ENCODE measurements at regions not wholly inside any gene's neighbourhood (a gene's known extent, or its start where the extent isn't known, plus 50 kb on each side); places are given as distances from the start of the nearest gene placed in this dataset.

DNA sequence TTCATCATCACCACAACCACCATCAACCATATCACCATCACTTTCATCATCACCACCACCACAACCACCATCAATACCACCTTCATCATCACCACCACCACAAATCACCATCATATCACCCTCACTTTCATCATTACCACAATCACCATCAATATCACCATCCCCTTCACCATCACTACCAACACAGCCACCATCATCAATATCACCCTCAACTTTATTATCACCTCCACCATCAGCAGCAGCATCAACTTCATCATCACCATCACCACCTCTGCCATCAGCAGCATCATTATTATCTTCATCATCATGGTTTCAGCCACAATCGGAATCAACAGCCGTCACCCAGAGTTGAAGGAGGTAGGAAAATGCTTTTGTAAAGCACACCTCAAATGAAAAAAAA is 225.7 kb upstream of the SULF2 start:
- peaks cover 18% of the 10 kb centered on the region for H3K9me3 Mint-ChIP-seq
- H3K27me3 Mint-ChIP-seq (ENCODE audit: low read depth), result peaks cover 26% of the 10 kb centered on the region
- no peaks in the 10 kb centered on the region for H3K36me3 Mint-ChIP-seq (ENCODE audit: insufficient read depth)
- peaks cover 1% of the 10 kb centered on the region for H3K4me1 Mint-ChIP-seq (ENCODE audit: low read depth)
- DNase-seq (no peak), ATAC-seq (no peak)
- no peak overlapping the region for H3K4me3 Mint-ChIP-seq

DNA sequence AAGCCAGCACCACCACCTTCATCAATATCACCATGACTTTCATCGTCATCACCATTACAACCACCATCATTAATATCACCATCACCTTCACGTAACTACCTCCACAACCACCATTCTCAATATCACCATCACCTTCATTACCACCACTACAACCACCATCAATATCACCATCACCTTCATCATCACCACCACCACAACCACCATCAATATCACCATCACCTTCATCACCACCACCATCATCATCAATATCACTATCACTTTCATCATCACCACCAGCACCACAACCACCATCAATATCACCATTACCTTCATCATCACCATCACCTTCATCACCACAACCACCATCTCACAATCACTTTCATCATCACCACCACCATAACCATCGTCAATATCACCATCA is 225.3 kb upstream of the SULF2 start:
- peaks cover 18% of the 10 kb centered on the region for H3K9me3 Mint-ChIP-seq
- no peak for ATAC-seq
- DNase-seq, result no peak
- no peaks in the 10 kb centered on the region for H3K36me3 Mint-ChIP-seq (ENCODE audit: insufficient read depth)
- no peak overlapping the region for H3K4me3 Mint-ChIP-seq
- H3K4me1 Mint-ChIP-seq (ENCODE audit: low read depth), result peaks cover 1% of the 10 kb centered on the region
- H3K27me3 Mint-ChIP-seq (ENCODE audit: low read depth), result peaks cover 23% of the 10 kb centered on the region

DNA sequence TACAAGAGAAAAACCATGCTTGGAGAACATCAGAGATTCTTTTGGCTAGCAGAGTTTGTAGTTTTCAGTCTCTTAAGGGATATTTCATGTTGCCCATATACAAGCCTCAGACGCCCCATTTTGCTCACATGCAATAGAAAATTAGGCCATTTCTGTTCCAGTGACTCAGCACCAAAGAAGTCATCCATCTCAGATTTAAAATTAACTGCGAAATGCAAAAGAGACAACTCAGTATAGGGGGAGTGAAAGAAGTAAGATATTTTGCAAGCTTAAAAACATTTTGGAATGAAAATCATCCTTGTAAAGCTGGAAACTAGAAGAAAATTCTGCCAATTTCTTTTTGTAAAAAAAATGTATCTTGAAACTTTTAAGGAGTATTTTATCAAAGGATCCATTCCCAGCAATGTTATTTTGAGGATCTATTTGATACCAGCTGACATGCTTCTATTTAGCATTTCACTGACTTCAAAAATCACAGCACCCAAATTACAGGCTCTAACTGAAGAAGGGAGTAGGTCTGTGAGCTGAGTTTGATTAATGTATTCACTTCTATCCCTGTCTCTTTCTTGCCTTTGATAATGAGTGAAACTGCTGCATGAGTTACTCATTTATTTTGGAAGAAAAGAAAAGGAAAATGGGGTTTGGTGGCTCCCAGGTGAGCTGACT is 223.7 kb upstream of the SULF2 start:
- Mint-ChIP-seq H3K4me1 (ENCODE audit: low read depth) (peaks cover 1% of the 10 kb centered on the region), H3K36me3 (ENCODE audit: insufficient read depth) (no peaks in the 10 kb centered on the region), H3K4me3 (no peak overlapping the region), H3K9me3 (peaks cover 21% of the 10 kb centered on the region), H3K27me3 (ENCODE audit: low read depth) (peaks cover 35% of the 10 kb centered on the region)
- no peak for ATAC-seq
- no peak for DNase-seq

DNA sequence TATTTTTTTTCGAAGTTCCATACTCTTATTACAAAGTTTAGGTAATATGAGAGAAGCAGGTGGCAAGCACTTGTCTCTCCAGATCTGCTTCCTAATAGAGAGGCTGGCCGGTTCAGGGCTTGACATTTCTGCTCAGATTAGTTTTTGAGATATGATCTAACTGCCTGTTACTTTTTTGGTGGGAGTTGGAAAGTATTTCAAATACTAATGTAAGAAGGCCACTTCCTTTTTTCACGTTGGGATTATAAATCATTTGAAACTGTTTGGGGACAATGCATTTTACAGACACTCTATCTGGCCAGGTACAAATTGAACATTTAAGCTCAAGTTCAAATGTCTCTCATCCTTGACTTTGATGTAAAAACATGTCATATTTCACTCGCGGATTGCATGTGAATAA is 222.1 kb upstream of the SULF2 start:
- Mint-ChIP-seq H3K36me3 (ENCODE audit: insufficient read depth) (no peaks in the 10 kb centered on the region), H3K27me3 (ENCODE audit: low read depth) (peaks cover 33% of the 10 kb centered on the region), H3K4me1 (ENCODE audit: low read depth) (peaks cover 1% of the 10 kb centered on the region), H3K9me3 (peaks cover 15% of the 10 kb centered on the region), H3K4me3 (no peak overlapping the region)
- no peak for ATAC-seq
- no peak for DNase-seq

DNA sequence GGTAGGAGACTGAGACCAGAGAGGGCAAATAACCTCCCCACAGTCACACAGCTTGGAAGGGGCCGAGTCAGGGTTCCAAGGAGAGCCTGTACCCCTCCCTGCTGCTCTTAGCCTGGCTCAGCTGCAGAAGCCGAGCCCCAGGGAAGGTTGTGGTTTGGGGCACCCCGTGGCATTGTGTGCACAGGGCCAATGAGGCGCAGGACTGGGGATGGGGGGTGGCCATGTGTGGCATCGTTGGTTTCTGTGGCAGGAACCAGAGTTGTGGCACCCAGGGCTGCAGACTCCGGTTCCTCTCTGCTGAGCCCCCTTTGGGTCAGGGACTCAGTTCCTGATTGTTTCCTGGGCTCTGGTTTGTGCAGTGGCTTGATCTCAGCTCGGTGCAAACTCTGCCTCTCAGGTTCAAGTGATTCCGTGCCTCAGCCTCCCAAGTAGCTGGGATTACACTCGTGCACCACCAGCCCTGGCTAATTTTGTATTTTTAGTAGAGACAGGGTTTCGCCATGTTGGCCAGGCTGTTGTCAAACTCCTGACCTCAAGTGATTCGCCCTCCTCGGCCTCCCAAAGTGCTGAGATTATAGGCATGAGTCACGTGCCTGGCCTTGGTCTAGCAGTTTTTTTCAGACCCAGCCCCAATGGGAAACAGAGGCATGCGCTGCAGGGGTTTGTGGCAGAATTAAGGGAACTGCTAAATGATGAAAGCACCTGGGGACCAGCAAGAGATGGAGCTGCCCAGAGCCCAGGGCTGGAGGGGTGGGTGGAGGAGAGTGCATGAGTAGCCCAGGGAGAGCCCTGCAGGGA is 221.0 kb upstream of the SULF2 start:
- ATAC-seq (no peak), DNase-seq (no peak)
- peaks cover 1% of the 10 kb centered on the region for H3K4me1 Mint-ChIP-seq (ENCODE audit: low read depth)
- no peaks in the 10 kb centered on the region for H3K36me3 Mint-ChIP-seq (ENCODE audit: insufficient read depth)
- H3K9me3 Mint-ChIP-seq, result peaks cover 9% of the 10 kb centered on the region
- H3K4me3 Mint-ChIP-seq, result no peak overlapping the region
- H3K27me3 Mint-ChIP-seq (ENCODE audit: low read depth), result peaks cover 33% of the 10 kb centered on the region

DNA sequence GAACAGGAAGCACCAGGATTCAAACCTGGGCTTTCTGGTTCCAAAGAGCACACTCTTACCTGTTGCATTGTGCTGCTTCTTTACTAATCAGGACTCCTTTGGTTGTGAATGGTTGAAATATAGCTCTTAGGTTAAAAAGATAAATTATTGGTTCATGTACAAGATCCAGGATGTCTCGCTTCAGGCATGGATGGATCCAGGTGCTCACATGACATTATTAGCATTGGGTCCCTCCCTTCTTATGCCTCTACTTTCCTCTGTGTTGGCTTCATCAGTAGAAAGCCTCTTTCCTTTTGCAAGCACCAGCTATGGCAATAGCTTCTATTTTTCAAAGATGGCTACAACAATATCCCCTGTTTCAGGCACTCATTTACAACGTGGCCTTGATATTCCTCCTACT is 217.7 kb upstream of the SULF2 start:
- ATAC-seq (no peak), DNase-seq (no peak)
- Mint-ChIP-seq H3K4me1 (ENCODE audit: low read depth) (peaks cover 1% of the 10 kb centered on the region), H3K36me3 (ENCODE audit: insufficient read depth) (no peaks in the 10 kb centered on the region), H3K4me3 (no peak overlapping the region), H3K9me3 (peaks cover 9% of the 10 kb centered on the region), H3K27me3 (ENCODE audit: low read depth) (peaks cover 33% of the 10 kb centered on the region)

DNA sequence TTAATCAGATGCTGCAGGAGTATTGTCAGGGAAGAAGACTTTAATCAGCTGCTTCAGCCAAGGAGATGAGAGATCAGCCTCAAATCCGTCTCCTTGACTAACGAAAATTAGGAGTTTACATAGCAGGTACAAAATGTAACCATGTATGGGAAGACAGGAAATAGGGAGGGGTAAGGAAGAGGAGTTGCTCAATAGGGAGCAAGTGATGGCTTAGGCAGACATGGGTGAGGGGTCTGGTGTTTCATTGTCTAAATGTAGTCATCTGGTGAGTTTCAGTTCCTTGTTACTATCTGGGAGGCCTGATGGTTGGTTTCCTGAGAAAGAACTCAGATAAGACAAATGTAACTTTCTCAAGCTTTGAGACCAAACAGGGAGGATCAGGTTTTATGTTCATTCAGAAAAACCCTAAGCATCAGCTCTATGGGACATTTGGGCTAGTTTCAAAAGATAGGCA is 217.3 kb upstream of the SULF2 start:
- Mint-ChIP-seq H3K27me3 (ENCODE audit: low read depth) (peaks cover 33% of the 10 kb centered on the region), H3K4me3 (no peak overlapping the region), H3K4me1 (ENCODE audit: low read depth) (peaks cover 1% of the 10 kb centered on the region), H3K36me3 (ENCODE audit: insufficient read depth) (no peaks in the 10 kb centered on the region), H3K9me3 (peaks cover 7% of the 10 kb centered on the region)
- ATAC-seq, result no peak
- no peak for DNase-seq

DNA sequence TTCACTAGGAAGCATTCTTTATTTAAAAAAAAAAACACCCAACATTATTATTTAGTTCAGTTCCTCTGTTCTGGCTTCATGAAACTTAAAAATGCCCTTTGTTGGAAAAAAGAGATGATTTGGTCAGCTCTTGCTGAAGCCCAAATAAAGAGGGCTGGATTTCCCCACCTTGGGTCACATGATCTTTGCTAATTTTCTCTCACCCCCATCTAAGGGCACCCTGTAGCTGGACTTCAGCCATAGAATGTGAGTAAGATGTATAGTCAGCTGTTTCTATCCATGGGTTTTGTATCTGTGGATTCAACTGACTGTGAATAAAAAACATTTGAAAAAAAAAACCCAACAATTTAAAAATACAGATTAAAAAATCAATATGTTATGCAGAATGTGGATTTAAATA is 213.9 kb upstream of the SULF2 start:
- no peaks in the 10 kb centered on the region for H3K36me3 Mint-ChIP-seq (ENCODE audit: insufficient read depth)
- no peak overlapping the region for H3K4me3 Mint-ChIP-seq
- peaks cover 6% of the 10 kb centered on the region for H3K27me3 Mint-ChIP-seq (ENCODE audit: low read depth)
- ATAC-seq (no peak), DNase-seq (no peak)
- H3K4me1 Mint-ChIP-seq (ENCODE audit: low read depth), result no peaks in the 10 kb centered on the region
- H3K9me3 Mint-ChIP-seq, result peaks cover 5% of the 10 kb centered on the region

DNA sequence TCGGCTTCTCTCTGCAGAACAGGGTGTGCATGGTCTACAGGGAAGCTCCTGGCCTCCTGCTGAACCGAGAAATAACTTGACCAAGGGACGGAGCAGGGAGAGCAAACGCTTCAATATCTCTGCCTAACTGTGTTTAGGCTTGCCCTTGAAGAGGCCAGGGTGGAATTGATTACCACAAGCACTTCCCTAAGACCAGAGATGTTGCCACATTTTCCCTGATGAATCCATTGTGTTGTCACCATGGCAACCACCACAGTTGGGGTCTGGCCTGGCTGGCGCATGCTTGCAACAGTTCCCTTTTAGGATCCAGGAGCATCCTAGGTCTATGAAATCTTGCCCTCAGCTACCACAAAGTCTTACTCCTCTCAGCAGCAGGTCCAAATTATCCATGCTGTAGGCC is 213.5 kb upstream of the SULF2 start:
- ATAC-seq (no peak), DNase-seq (no peak)
- Mint-ChIP-seq H3K4me1 (ENCODE audit: low read depth) (no peaks in the 10 kb centered on the region), H3K36me3 (ENCODE audit: insufficient read depth) (no peaks in the 10 kb centered on the region), H3K9me3 (peaks cover under 1% of the 10 kb centered on the region), H3K27me3 (ENCODE audit: low read depth) (peaks cover 2% of the 10 kb centered on the region), H3K4me3 (no peak overlapping the region)

DNA sequence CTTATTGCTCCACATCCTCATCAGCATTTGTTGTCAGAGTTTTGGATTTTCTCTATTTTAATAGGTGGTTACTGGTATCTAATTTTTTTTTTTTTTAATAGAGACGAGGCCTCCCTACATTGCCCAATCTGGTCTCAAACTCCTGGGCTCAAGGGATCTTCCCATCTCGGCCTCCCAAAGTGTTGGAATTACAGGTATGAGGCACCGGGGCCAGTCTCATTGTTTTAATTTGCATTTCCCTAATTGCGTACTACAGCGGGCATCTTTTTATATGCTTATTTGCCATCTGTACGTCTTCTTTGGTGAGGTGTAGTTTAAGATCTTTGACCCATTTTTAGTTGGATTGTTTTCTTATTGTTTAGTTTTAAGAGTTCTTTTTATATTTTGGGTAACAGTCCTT is 210.4 kb upstream of the SULF2 start:
- Mint-ChIP-seq H3K4me1 (ENCODE audit: low read depth) (no peaks in the 10 kb centered on the region), H3K4me3 (no peak overlapping the region), H3K36me3 (ENCODE audit: insufficient read depth) (no peaks in the 10 kb centered on the region), H3K9me3 (no peaks in the 10 kb centered on the region), H3K27me3 (ENCODE audit: low read depth) (peaks cover 6% of the 10 kb centered on the region)
- ATAC-seq (no peak), DNase-seq (no peak)

DNA sequence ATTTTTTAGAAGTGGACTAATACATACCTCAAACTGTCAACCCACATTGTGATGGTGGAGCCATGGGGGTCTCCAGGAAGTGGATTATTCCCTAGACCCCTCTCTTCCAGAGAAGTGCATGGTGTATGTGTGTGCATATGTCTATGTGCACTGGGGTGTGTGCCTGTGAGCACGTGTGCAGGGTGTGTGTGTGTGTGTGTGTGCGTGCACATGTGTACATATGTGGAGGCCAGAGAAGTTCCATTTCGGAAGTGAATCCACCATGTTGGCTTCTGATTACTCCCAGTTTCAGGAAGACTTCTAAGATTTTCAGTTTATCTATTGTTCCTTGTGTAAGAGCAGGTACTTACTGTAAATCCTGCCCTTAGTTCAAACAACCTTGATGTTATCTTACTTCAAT is 208.5 kb upstream of the SULF2 start:
- no peak for ATAC-seq
- no peaks in the 10 kb centered on the region for H3K4me1 Mint-ChIP-seq (ENCODE audit: low read depth)
- H3K36me3 Mint-ChIP-seq (ENCODE audit: insufficient read depth), result no peaks in the 10 kb centered on the region
- H3K9me3 Mint-ChIP-seq, result no peaks in the 10 kb centered on the region
- H3K27me3 Mint-ChIP-seq (ENCODE audit: low read depth), result peaks cover 6% of the 10 kb centered on the region
- H3K4me3 Mint-ChIP-seq, result no peak overlapping the region
- no peak for DNase-seq

DNA sequence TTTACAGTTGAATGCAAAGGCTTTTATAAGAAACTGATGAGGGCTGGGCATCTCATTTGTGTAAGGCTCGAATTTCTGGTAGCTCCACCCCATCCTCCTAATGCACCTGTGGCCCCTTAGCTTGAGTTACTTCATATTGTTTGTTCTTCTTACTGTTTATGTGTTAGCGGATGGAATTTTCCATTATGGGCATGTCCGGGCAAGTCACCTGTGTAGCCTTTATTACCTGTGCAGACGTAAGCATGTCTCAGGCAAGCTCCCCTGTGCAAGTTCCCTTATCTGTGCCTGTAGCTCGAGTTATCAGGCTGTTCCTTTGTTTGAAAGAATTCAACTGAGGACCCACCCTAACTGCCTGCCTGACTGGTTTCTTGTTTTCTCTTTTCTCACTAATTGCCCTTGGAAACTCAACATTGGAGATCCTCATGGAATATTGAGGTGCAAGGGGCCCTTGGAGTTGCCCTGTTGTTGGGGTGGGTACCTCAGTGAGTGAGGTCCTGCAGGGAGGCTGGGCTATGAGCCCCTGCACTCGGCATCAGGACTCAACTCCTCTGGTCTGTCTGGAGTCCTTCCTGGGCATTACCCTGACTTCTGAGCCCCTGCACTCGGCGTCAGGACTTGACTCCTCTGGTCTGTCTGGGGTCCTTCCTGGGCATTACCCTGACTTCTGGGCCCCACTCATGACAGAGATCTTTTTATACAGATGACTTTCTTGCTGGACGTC is 207.9 kb upstream of the SULF2 start:
- H3K36me3 Mint-ChIP-seq (ENCODE audit: insufficient read depth), result no peaks in the 10 kb centered on the region
- H3K4me3 Mint-ChIP-seq, result no peak overlapping the region
- H3K9me3 Mint-ChIP-seq, result no peaks in the 10 kb centered on the region
- peaks cover 6% of the 10 kb centered on the region for H3K27me3 Mint-ChIP-seq (ENCODE audit: low read depth)
- DNase-seq, result no peak
- no peaks in the 10 kb centered on the region for H3K4me1 Mint-ChIP-seq (ENCODE audit: low read depth)
- no peak for ATAC-seq

DNA sequence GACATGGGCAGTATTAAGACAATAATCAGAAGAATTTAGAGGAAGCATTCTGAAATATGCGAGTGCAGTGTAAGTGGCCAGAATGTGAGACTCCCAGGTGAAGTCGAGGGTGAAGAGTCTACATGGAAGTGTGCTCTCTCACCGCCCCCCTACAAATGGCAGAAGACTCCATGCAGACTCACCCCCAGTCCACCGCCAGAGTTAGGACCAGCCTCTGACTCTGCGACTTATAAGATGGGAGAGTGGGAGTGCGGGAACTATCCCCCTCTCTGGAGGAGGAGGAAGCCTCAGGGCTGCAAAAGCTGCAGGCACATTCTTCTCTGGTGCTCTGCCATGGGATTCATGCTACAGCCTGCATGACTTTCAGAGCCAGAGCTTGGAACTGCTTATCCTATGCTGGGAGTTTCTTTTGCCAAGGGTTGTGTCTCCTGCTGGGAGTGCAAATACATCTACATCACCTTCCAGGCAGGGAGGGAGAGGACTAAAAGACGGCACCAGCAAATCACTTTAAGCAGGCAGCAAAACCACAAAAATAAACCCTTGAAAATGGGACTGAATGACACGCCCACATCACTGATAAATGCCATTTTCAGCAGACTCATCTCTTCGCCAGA is 206.7 kb upstream of the SULF2 start:
- no peaks in the 10 kb centered on the region for H3K4me1 Mint-ChIP-seq (ENCODE audit: low read depth)
- H3K4me3 Mint-ChIP-seq, result no peak overlapping the region
- H3K27me3 Mint-ChIP-seq (ENCODE audit: low read depth), result peaks cover 6% of the 10 kb centered on the region
- H3K36me3 Mint-ChIP-seq (ENCODE audit: insufficient read depth), result no peaks in the 10 kb centered on the region
- ATAC-seq, result no peak
- DNase-seq, result no peak
- no peaks in the 10 kb centered on the region for H3K9me3 Mint-ChIP-seq

DNA sequence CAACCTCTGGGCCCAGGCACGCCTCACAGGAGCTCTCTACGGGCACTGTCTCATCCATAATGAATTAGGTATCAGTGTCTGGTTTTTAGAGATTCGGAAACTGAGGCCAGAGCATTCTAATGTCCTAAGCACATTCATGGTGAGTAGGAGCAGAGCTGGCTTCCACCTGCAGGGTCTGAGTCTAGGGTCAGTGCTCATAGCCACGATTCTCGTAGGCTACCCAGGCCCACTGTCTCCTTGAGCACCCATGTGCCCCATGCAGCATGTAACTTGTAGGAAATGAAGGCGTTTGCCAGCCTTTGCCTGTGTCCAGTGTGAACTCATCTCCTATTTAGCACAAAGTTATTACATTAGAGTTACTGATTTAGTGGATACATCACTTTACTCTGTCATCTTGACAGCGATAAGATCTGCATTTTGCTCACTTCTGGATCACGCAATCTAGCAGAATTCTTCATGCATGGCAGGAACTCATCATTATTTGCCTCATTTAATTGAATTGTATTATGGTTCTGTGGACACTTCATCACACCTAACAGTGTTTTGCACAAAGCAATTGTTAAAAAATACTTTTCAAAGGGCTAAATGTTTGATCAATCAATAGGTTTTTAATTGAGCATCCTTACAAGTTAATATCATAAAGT is 205.3 kb upstream of the SULF2 start:
- H3K9me3 Mint-ChIP-seq, result no peaks in the 10 kb centered on the region
- H3K36me3 Mint-ChIP-seq (ENCODE audit: insufficient read depth), result no peaks in the 10 kb centered on the region
- no peak overlapping the region for H3K4me3 Mint-ChIP-seq
- no peak for ATAC-seq
- no peak for DNase-seq
- H3K27me3 Mint-ChIP-seq (ENCODE audit: low read depth), result peaks cover 9% of the 10 kb centered on the region
- no peaks in the 10 kb centered on the region for H3K4me1 Mint-ChIP-seq (ENCODE audit: low read depth)
